PC-9 (cell line): ENCODE measurements at regions not wholly inside any gene's neighbourhood (a gene's known extent, or its start where the extent isn't known, plus 50 kb on each side); places are given as distances from the start of the nearest gene placed in this dataset.

Experiments used
- BruUV-seq: library from RNA; stranded (reverse); fragments of 400-500 nt; replicated peaks from 2 replicates; lab custom pipeline; 2021; lab: Mats Ljungman, UMichigan
- CTCF ChIA-PET: fragments of 300-600 bp; sonication (Branson Sonifier 250); formaldehyde crosslinking; loops from one replicate; lab custom pipeline; 2022; ENCODE audit warnings: antibody characterized with exemption; lab: Charles Lee
- POLR2A ChIA-PET: fragments of 300-600 bp; sonication (Branson Sonifier 250); formaldehyde crosslinking; loops from one replicate; lab custom pipeline; 2022; ENCODE audit warnings: antibody characterized with exemption; ENCODE audit not compliant: unreplicated experiment; lab: Charles Lee
- DNase-seq, 2 experiments: peaks; one replicate each; pipeline versions ENCODE4 v3.0.0 to v3.0.0-alpha.2; 2015 to 2022; ENCODE audit warnings: mixed read lengths in 1 of 2
- H2AFZ ChIP-seq: fragments of 200-600 bp; sonication (generic); 2 replicates; pipeline ENCODE4 v1.8.1; 2017; ENCODE audit warnings: antibody characterized with exemption
- H3F3A ChIP-seq: fragments of 200-600 bp; sonication (generic); 2 replicates; pipeline ENCODE4 v1.8.1; 2017; ENCODE audit warnings: antibody characterized with exemption, mild to moderate bottlenecking, low read depth; ENCODE audit not compliant: insufficient read depth
- H3K27ac ChIP-seq: fragments of 200-600 bp; sonication (generic); 2 replicates; pipeline ENCODE4 v1.6.1; 2016; ENCODE audit warnings: mixed run types
- H3K27me3 ChIP-seq: fragments of 200-600 bp; sonication (generic); 2 replicates; pipeline ENCODE4 v1.6.1; 2016; ENCODE audit warnings: low read depth, mixed run types; ENCODE audit not compliant: insufficient read depth
- H3K36me3 ChIP-seq: fragments of 200-600 bp; sonication (generic); 2 replicates; pipeline ENCODE4 v1.6.1; 2016; ENCODE audit warnings: low read depth, mixed run types
- H3K4me1 ChIP-seq: fragments of 200-600 bp; sonication (generic); replicated peaks from 2 replicates; pipeline ENCODE4 v1.6.1; 2016; ENCODE audit warnings: mixed run types; ENCODE audit not compliant: insufficient read depth
- H3K4me2 ChIP-seq: fragments of 200-600 bp; sonication (generic); 2 replicates; pipeline ENCODE4 v1.6.1; 2017; ENCODE audit warnings: mixed run types
- H3K4me3 ChIP-seq: fragments of 200-600 bp; sonication (generic); 2 replicates; pipeline ENCODE4 v1.6.1; 2016; ENCODE audit warnings: mixed run types
- H3K79me2 ChIP-seq: fragments of 200-600 bp; sonication (generic); 2 replicates; pipeline ENCODE4 v1.6.1; 2017; ENCODE audit warnings: low read depth, mixed run types
- H3K9me2 ChIP-seq: fragments of 200-600 bp; sonication (generic); 2 replicates; pipeline ENCODE4 v1.8.1; 2017; ENCODE audit warnings: mild to moderate bottlenecking; ENCODE audit not compliant: insufficient read depth
- H3K9me3 ChIP-seq: fragments of 200-600 bp; sonication (generic); 2 replicates; pipeline ENCODE4 v1.8.1; 2016; ENCODE audit warnings: low read depth; ENCODE audit not compliant: insufficient read depth
- H4K20me1 ChIP-seq: fragments of 200-600 bp; sonication (generic); 2 replicates; pipeline ENCODE4 v1.8.1; 2017; ENCODE audit not compliant: insufficient read depth
- CTCF ChIP-seq: fragments of 200-600 bp; sonication (generic); conservative IDR thresholded peaks from 2 replicates; pipeline ENCODE4 v1.6.1; 2017; ENCODE audit warnings: mixed run types, antibody characterized with exemption, mild to moderate bottlenecking, moderate library complexity
- EZH2 ChIP-seq: fragments of 200-600 bp; sonication (generic); IDR thresholded peaks from 2 replicates; pipeline ENCODE4 v1.8.0; 2017; ENCODE audit warnings: antibody characterized with exemption, low read depth
- intact Hi-C: fragments of 100-400 bp; cut with micrococcal nuclease; formaldehyde crosslinking; loops from one replicate; pipeline ENCODE4 v1.10.0; 2022; ENCODE audit not compliant: unreplicated experiment

- no peaks in the 10 kb centered on the region for H3K9me2 ChIP-seq
- no peaks in the 10 kb centered on the region for H3K79me2 ChIP-seq
- no peaks in the 10 kb centered on the region for H3K27me3 ChIP-seq
- H3K4me1 ChIP-seq, result peaks cover 61% of the 10 kb centered on the region
- H3F3A ChIP-seq, result peaks cover 31% of the 10 kb centered on the region
- H3K4me3 ChIP-seq, result peak overlapping the region; percentile 16; the same call in 1 of the 2 replicates
- POLR2A ChIA-PET, result interaction anchor here (0.6 kb wide), 2 partner anchors 32 to 34 kb away, joined by 4 to 7 read pairs; no protein-coding TSS in a partner anchor
- TF ChIP-seq EZH2 (no peak), CTCF (no peak)
- intact Hi-C loops, result loop anchor here (1.0 to 5.0 kb wide), 6 partner anchors 13 to 528 kb away; no protein-coding TSS in a partner anchor
- BruUV-seq, result no TSS peak
- peaks cover 4% of the 10 kb centered on the region; the same call in 1 of the 2 replicates for H3K9me3 ChIP-seq
- H3K27ac ChIP-seq, result peak overlapping the region; percentile 80
- CTCF ChIA-PET, result interaction anchor here (0.6 kb wide), 2 partner anchors 41 to 167 kb away, joined by 3 to 4 read pairs; no protein-coding TSS in a partner anchor
- H4K20me1 ChIP-seq, result no peaks in the 10 kb centered on the region
- no peaks in the 10 kb centered on the region for H3K36me3 ChIP-seq
- H3K4me2 ChIP-seq, result peak overlapping the region; percentile 62
- no peak overlapping the region for H2AFZ ChIP-seq
- DNase-seq, result peak; percentile 81 to 98
These were observed 167.5 kb upstream of the PRICKLE1 start for GRCh38 chr12:42756841-42757623.

- Histone ChIP-seq H3K9me3 (peaks cover 26% of the 10 kb centered on the region), H3K4me2 (no peak overlapping the region), H3K27ac (no peak overlapping the region), H4K20me1 (no peaks in the 10 kb centered on the region), H3K9me2 (no peaks in the 10 kb centered on the region), H2AFZ (no peak overlapping the region), H3K36me3 (no peaks in the 10 kb centered on the region), H3F3A (peaks cover 6% of the 10 kb centered on the region), H3K79me2 (no peaks in the 10 kb centered on the region), H3K4me3 (no peak overlapping the region), H3K4me1 (peaks cover 5% of the 10 kb centered on the region), H3K27me3 (no peaks in the 10 kb centered on the region)
- ChIA-PET CTCF (no interaction called here), POLR2A (no interaction called here)
- no peak for TF ChIP-seq EZH2
- no peak for TF ChIP-seq CTCF
- no TSS peak for BruUV-seq
- DNase-seq, result no peak
- intact Hi-C loops, result no loop called here
These were observed 160.8 kb upstream of the PRICKLE1 start for GRCh38 chr12:42750356-42750755.

GRCh38 chr12:42749239-42749638, 159.7 kb upstream of the PRICKLE1 start:
- Histone ChIP-seq H2AFZ (no peak overlapping the region), H3K27ac (no peak overlapping the region), H3K27me3 (no peaks in the 10 kb centered on the region), H4K20me1 (no peaks in the 10 kb centered on the region), H3K4me1 (peaks cover 16% of the 10 kb centered on the region), H3K9me2 (no peaks in the 10 kb centered on the region), H3F3A (peaks cover 16% of the 10 kb centered on the region), H3K4me3 (no peak overlapping the region), H3K79me2 (no peaks in the 10 kb centered on the region), H3K9me3 (peaks cover 24% of the 10 kb centered on the region), H3K4me2 (no peak overlapping the region), H3K36me3 (no peaks in the 10 kb centered on the region)
- POLR2A ChIA-PET, result no interaction called here
- BruUV-seq, result no TSS peak
- no peak for TF ChIP-seq EZH2
- TF ChIP-seq CTCF, result no peak
- intact Hi-C loops, result no loop called here
- DNase-seq, result no peak
- CTCF ChIA-PET, result no interaction called here
